ENCODE measurements at regions not wholly inside any gene's neighbourhood (a gene's known extent, or its start where the extent isn't known, plus 50 kb on each side); places are given as distances from the start of the nearest gene placed in this dataset.
A peak's percentile ranks its signal among the peaks of the same experiment; 100 is the strongest.
"Not testable (repeated sequence)": the region's sequence is repeated elsewhere in the genome, so short reads cannot be mapped to it uniquely, and the experiment has no call there.

- Mint-ChIP-seq H3K4me1 (ENCODE audit: low read depth) (peaks cover 23% of the 10 kb centered on the region), H3K27ac (ENCODE audit: unreplicated experiment) (no peak overlapping the region), H3K9me3 (ENCODE audit: low read depth) (peaks cover 3% of the 10 kb centered on the region), H3K36me3 (ENCODE audit: low read depth) (peaks cover 8% of the 10 kb centered on the region), H3K27me3 (ENCODE audit: low read depth) (no peaks in the 10 kb centered on the region), H3K4me3 (ENCODE audit: unreplicated experiment) (no peak overlapping the region)
- no peak for TF ChIP-seq CTCF (IDR thresholded peaks at IDR 0.05)
- no peak for DNase-seq (ENCODE audit: low spot score)
Measured at GRCh38 chr2:189312643-189313042, 128.6 kb upstream of the WDR75 start.

GRCh38 chr2:189318761-189319160 lies 122.5 kb upstream of the WDR75 start:
- H3K4me3 Mint-ChIP-seq (ENCODE audit: unreplicated experiment), result no peak overlapping the region
- no peak for TF ChIP-seq CTCF (IDR thresholded peaks at IDR 0.05)
- no peak for DNase-seq (ENCODE audit: low spot score)
- H3K36me3 Mint-ChIP-seq (ENCODE audit: low read depth), result peaks cover 31% of the 10 kb centered on the region
- peaks cover 15% of the 10 kb centered on the region for H3K4me1 Mint-ChIP-seq (ENCODE audit: low read depth)
- H3K27ac Mint-ChIP-seq (ENCODE audit: unreplicated experiment), result no peak overlapping the region
- peaks cover 37% of the 10 kb centered on the region for H3K9me3 Mint-ChIP-seq (ENCODE audit: low read depth)
- H3K27me3 Mint-ChIP-seq (ENCODE audit: low read depth), result no peaks in the 10 kb centered on the region

DNA sequence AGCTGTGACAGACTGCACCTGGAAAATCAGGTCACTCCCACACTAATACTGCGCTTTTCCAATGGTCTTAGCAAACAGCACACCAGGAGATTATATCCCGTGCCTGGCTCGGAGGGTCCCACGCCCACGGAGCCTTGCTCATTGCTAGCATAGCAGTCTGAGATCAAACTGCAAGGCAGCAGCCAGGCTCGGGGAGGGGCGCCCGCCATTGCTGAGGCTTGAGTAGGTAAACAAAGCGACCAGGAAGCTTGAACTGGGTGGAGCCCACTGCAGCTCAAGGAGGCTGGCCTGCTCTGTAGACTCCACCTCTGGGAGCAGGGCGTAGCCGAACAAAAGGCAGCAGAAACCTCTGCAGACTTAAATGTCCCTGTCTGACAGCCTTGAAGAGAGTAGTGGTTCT lies 121.8 kb upstream of the WDR75 start:
- H3K27me3 Mint-ChIP-seq (ENCODE audit: low read depth); H3K27ac Mint-ChIP-seq (ENCODE audit: unreplicated experiment); H3K4me3 Mint-ChIP-seq (ENCODE audit: unreplicated experiment); DNase-seq (ENCODE audit: low spot score): not testable (repeated sequence)
- Mint-ChIP-seq H3K36me3 (ENCODE audit: low read depth) (peaks cover 31% of the 10 kb centered on the region), H3K4me1 (ENCODE audit: low read depth) (peaks cover 15% of the 10 kb centered on the region), H3K9me3 (ENCODE audit: low read depth) (peaks cover 41% of the 10 kb centered on the region)

DNA sequence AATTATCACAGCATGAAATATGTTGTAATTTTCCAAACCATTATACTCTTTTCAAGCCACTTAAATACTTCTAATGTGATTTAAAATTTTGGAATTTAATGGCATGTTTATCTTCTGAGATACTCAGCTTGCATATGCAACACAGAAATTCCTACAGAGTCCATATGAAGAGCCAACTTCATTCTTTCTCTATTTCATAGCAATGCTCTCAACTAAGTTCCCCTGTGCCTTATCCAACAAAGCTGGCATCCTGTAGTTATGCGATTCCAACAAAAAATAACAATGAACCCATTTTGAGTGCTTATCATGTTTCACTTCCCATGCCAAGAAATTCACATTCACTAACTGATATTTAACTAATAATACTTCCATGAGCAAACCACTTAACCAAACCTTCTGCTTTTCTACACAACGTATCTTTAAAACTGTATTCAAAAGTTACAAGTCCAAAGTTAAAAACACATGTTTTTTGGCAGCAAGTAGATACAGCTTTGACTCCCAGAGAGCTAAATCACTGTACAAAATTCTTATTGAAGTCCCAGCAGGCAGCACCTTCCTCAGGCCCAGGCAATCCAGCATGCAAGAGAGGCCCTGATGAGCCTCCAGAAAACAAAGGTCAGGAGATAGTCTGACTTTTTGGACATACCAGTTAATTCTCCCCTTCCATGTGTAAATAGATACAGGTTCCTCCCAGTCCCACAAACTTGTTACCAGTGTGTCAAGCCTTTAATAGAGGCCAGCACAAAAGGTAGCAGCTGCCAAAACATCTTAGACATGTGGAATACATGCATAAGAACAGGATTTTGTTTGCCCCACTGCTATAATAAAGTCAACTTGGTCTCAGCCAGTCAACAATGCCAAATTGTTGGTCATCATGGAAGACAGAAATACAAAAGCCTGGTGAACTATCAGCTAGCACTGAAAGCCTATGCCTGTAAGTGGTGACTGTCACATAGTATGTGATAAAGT lies 113.1 kb upstream of the WDR75 start:
- Mint-ChIP-seq H3K9me3 (ENCODE audit: low read depth) (peaks cover 26% of the 10 kb centered on the region), H3K4me1 (ENCODE audit: low read depth) (peaks cover 29% of the 10 kb centered on the region), H3K36me3 (ENCODE audit: low read depth) (peaks cover 13% of the 10 kb centered on the region), H3K4me3 (ENCODE audit: unreplicated experiment) (no peak overlapping the region), H3K27me3 (ENCODE audit: low read depth) (no peaks in the 10 kb centered on the region), H3K27ac (ENCODE audit: unreplicated experiment) (peak overlapping the region; percentile 98)
- no peak for DNase-seq (ENCODE audit: low spot score)
- no peak for TF ChIP-seq CTCF (IDR thresholded peaks at IDR 0.05)

DNA sequence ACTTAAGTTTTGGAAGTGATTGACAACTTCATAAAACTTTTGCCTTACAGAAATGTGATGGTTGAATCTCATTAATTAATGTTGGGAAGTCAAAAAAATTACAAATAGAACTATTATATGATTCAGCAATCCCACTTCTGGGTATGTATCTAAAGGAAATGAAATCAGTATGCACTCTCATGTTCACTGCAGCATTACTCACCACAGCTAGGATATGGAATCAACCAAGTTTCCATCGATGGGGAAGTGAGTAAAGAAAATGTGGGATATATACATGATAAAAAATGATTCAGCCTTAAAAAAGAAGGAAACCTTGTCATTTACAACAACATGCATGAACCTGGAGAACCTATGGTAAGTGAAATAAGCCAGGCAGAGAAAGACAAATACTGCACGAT lies 112.4 kb upstream of the WDR75 start:
- Mint-ChIP-seq H3K36me3 (ENCODE audit: low read depth) (peaks cover 14% of the 10 kb centered on the region), H3K9me3 (ENCODE audit: low read depth) (peaks cover 26% of the 10 kb centered on the region), H3K27ac (ENCODE audit: unreplicated experiment) (peak overlapping the region; percentile 84), H3K27me3 (ENCODE audit: low read depth) (no peaks in the 10 kb centered on the region), H3K4me3 (ENCODE audit: unreplicated experiment) (peak overlapping the region; percentile 7), H3K4me1 (ENCODE audit: low read depth) (peaks cover 29% of the 10 kb centered on the region)
- no peak for DNase-seq (ENCODE audit: low spot score)
- TF ChIP-seq CTCF (IDR thresholded peaks at IDR 0.05), result no peak

Data from chondrocyte (in vitro differentiated cells).